Astrocyte of the cerebellum (primary cell): ENCODE measurements at regions not wholly inside any gene's neighbourhood (a gene's known extent, or its start where the extent isn't known, plus 50 kb on each side); places are given as distances from the start of the nearest gene placed in this dataset.

Experiments used
- DNase-seq: peaks from one replicate; pipeline ENCODE4 v3.0.0-alpha.2; 2011; ENCODE audit warnings: low read depth
- H3K4me3 ChIP-seq: 2 replicates; pipeline ENCODE4 v1.5.1; 2011; ENCODE audit warnings: mild to moderate bottlenecking, low read depth, low read length, moderate library complexity
- CTCF ChIP-seq: IDR thresholded peaks from 2 replicates; pipeline ENCODE4 v1.5.1; 2012; ENCODE audit warnings: low read length, low read depth, moderate library complexity, mild to moderate bottlenecking; ENCODE audit errors: missing control alignments
- in situ Hi-C: cut with HindIII; loops from 2 replicates; pipeline ENCODE4 v1.10.0; 2017; ENCODE audit warnings: low sequenced_read_pairs

GRCh38 chr11:82056450-82056849, 677.2 kb downstream of the FAM181B start:
- in situ Hi-C loops = no loop called here
- DNase-seq = no peak
- no peak for TF ChIP-seq CTCF
- H3K4me3 ChIP-seq = no peak overlapping the region

- no peak for TF ChIP-seq CTCF
- no peak overlapping the region for H3K4me3 ChIP-seq
- in situ Hi-C loops = no loop called here
- no peak for DNase-seq
Observed at GRCh38 chr11:82049199-82049598, 684.5 kb downstream of the FAM181B start.

GRCh38 chr11:82047200-82047599, 686.5 kb downstream of the FAM181B start:
- in situ Hi-C loops = no loop called here
- H3K4me3 ChIP-seq = no peak overlapping the region
- TF ChIP-seq CTCF = no peak
- no peak for DNase-seq

GRCh38 chr11:82046778-82047177, 686.9 kb downstream of the FAM181B start:
- no peak overlapping the region for H3K4me3 ChIP-seq
- peak; percentile 91 for DNase-seq
- in situ Hi-C loops = no loop called here
- no peak for TF ChIP-seq CTCF

GRCh38 chr11:82045748-82046457, 687.8 kb downstream of the FAM181B start:
- H3K4me3 ChIP-seq = no peak overlapping the region
- no peak for TF ChIP-seq CTCF
- DNase-seq = peak; percentile 35
- in situ Hi-C loops = no loop called here

GRCh38 chr11:82043316-82043715, 690.3 kb downstream of the FAM181B start:
- DNase-seq = peak; percentile 46
- in situ Hi-C loops = no loop called here
- no peak overlapping the region for H3K4me3 ChIP-seq
- TF ChIP-seq CTCF = no peak
